HG03439 (cell line): ENCODE measurements at regions not wholly inside any gene's neighbourhood (a gene's known extent, or its start where the extent isn't known, plus 50 kb on each side); places are given as distances from the start of the nearest gene placed in this dataset.

Experiments
- ATAC-seq: cut with Tn5 transposase; IDR thresholded peaks from one replicate; pipeline ENCODE4 v1.9.1; 2021; ENCODE audit warnings: mild to moderate bottlenecking, moderate library complexity; ENCODE audit not compliant: unreplicated experiment

GRCh38 chr12:46131732-46132469 lies 136.9 kb downstream of the SLC38A1 start:
- no peak for ATAC-seq

- no peak for ATAC-seq
Observed at GRCh38 chr12:46127656-46128055, 137.3 kb upstream of the SCAF11 start.

DNA sequence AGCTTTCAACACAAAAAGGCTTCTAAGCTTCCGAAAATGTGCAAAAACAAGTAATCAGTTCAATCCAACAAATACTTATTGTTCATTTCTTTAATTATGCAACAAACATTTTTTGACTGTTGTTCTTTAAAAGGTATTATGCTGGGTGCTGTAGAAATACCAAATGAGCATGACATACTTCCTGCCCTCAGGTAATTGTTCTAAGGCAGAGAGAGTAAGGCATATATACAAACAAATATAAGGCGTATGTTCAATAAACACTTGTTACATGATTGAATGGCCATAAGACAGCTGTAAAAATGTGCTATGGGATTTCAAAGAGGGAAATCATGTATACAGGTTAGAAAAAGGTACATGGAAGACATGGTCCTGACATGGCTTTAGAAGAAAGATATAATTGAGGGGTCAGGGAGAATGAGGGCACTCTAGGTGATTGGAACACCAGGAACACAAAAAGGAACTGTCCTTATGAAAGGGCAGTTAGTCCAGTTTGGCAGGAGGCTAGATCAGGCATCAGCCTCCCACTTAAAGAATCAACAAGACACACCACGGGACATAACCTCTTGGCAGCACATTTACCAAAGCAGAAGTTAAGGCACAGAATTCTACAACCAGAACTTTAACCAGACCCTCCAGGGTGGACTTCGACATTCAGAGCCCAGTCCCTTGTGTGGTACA lies 135.8 kb upstream of the SCAF11 start:
- ATAC-seq: no peak

- peak; percentile 88 for ATAC-seq
Observed at GRCh38 chr12:46124848-46125619, 134.7 kb upstream of the SCAF11 start.

DNA sequence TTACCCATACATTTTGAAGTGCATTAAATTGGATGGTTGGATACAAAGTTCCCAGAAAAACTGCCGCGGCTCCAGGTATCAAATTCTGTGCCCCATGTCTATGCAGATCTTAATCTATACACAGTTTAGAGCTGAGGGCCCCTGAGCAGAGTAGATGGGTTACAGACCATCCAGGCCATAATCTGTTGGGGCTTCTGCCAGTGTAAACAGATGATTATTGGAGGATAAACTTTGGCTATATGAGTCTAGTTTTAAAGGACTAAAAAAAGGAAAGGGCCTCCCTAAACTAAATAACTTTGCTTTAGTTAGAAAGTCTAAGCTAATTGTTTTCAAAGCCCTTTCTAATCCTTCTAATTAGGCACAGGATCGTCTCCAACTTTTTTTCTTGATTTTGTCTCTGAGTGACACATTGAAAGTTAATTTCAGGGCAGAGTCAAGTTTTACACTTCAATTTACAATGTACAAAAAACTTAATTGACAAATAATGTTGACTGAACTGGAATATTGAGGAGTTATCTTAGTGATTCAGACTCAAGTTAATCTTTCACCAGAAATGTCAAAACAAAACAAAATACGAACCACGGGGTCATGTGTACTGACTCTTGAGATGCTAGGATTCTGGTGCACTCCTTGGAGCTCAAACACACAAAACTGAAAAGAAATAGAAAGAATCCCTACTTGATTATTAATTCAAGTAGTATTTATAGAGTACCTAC lies 133.9 kb upstream of the SCAF11 start:
- no peak for ATAC-seq

DNA sequence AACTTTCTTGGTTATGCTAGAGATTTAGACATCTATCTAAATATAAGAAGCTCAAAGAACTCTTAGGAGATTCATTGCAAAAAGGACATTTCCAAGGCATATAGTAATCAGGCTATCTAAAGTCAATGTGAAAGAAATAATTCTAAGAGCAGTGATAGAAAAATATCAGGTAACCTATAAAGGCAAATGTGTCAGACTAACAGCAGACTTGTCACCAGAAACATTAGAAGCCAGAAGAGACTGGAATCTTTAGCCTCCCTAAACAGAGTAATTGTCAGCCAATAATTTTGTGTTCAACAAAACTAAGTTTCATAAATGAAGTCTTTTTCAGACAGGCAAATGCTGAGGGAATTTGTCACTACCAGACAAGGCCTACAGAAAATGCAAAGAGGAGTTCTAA lies 122.0 kb upstream of the SCAF11 start:
- ATAC-seq: no peak

GRCh38 chr12:46111715-46112114 lies 121.3 kb upstream of the SCAF11 start:
- no peak for ATAC-seq

GRCh38 chr12:46110928-46111699 lies 120.7 kb upstream of the SCAF11 start:
- ATAC-seq: no peak

GRCh38 chr12:46110223-46110611 lies 119.8 kb upstream of the SCAF11 start:
- ATAC-seq: no peak

DNA sequence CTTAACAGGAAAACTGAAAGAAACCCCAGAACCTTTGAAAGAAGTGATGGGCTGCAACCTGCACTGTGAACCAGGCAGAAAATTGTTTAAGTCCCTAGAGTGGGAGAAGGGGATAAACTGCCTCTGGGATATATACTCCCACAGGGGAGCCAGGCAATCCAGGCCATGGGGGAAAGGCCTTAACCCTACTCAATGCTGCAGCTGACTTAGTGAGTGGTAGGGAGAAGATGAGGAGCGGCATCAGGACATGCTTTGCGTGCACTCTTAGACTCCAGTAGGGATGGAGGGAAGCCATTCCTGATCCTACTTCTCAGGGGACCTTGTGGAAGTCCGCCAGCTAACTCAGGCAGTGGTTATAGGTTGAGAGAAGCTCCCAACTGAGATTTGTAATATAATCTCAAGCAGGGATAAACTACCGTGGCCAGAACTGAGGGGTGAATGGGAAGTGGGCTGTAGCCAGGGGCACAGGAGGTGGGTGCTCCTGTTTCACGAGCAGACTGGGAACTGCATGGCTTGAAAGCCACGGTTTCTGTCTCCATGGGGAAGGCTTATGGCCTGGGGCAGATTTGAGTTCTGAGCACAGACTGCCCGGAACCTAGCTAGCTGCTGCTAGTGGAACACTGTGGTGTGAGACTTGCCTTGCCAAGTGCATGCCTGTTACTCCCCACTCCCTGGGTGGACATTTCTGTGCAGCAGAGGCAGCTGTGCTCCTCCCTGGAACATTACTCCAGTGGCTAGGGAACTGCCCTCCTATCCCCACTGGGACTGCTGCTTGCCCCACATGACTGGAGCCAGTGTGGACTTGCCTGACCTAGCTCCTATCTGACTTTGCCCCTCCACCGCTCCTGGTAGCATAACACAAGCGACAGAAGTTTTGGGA lies 119.2 kb upstream of the SCAF11 start:
- ATAC-seq: no peak

GRCh38 chr12:46108721-46109120 lies 118.3 kb upstream of the SCAF11 start:
- ATAC-seq: peak; percentile 68

GRCh38 chr12:46107591-46107990 lies 117.2 kb upstream of the SCAF11 start:
- ATAC-seq: no peak

GRCh38 chr12:46105735-46106134 lies 115.4 kb upstream of the SCAF11 start:
- no peak for ATAC-seq

DNA sequence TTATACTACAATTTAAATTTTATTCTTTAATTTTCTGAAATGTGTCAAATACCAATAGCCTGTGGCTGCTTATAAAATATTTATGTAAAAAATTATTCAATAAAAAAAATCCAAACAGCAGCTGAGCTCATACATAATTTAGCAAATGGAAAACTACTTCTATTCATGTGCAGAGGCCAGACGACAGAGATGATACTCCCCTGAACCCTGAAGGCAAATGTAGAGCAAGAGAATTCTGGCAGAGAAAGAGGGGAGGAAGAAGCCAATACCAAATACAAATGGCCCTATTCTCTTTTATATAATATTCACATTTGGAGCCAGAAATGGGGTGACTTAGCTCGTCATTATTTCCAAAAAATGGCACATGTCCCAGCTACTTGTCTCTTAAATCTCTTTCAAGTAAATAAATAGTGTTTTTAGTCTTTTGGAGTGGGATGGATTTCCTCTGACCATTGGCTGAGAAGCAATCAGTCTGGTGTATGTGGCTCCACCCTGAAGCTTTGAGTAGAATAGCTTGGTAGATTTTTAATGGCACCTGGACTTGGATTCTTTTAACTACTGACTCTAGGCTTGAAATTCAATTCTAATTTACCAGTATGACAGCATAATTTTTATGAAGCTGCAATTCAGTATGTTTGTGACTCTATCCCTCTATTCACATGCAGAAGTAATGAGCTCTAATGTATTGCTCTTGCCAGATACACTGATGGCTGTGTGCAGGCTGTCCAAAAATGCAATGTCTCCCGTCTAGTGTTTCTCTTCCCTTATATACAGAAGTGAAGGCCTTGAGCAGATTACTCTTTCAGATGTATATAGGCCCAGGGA lies 113.4 kb upstream of the SCAF11 start:
- no peak for ATAC-seq

DNA sequence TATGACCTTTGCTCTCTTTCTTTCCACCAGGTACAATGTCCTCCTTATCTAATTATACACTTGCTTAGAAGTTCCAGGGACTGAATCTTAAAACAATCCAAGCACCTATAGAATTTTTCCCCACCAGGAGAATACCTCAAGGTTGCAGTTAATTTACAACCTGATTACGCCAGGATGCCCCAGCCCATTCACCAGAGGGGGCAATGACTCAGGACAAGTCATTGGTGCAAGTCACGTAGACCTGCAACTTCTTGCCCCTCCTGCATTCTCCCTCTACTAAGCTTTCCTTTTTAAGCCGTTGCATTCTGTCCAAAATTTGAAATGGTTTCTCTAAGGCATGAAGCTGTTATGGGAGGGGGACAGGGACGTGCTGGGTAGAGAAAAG lies 111.1 kb upstream of the SCAF11 start:
- ATAC-seq: no peak

DNA sequence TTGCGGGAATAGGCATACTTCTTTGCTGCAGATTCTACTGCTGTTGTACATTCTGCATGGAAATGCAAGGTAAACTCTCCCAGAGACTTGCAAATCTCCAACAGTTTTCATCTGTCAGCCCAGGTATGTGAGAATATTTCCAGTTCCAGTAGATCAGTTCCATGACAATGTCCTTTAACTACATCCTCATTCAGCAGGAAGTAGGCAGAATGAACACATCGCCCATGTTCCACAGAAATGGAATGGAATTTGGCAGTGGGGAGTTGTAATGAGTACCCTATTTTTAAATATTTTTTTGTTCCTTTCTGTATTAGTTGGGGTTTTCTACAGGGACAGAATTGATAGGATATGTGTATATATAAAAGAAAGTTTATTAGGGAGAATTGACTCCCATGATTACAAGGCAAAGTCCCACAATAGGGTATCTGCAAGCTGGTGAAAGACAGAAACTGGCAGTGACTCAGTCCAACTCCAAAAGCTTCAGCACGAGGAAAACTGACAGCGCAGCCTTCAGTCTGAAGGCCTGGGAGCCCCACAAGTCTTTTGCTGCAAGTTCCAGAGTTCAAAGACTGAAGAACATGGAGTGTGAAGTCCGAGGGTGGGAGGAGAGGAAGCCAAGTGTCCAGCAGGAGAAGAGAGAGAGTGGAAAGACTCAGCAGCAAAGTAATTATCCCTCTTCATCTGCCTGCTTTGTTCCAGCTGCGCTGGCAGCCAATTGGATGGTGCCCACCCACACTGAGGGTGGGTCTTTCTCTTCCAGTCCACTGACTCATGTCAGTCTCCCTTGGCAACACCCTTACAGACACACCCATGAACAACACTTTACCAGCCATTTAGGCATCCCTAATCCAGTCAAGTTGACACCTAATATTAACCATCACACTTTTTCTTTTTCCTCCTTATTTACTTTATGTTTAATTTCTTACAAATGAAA lies 110.4 kb upstream of the SCAF11 start:
- no peak for ATAC-seq

DNA sequence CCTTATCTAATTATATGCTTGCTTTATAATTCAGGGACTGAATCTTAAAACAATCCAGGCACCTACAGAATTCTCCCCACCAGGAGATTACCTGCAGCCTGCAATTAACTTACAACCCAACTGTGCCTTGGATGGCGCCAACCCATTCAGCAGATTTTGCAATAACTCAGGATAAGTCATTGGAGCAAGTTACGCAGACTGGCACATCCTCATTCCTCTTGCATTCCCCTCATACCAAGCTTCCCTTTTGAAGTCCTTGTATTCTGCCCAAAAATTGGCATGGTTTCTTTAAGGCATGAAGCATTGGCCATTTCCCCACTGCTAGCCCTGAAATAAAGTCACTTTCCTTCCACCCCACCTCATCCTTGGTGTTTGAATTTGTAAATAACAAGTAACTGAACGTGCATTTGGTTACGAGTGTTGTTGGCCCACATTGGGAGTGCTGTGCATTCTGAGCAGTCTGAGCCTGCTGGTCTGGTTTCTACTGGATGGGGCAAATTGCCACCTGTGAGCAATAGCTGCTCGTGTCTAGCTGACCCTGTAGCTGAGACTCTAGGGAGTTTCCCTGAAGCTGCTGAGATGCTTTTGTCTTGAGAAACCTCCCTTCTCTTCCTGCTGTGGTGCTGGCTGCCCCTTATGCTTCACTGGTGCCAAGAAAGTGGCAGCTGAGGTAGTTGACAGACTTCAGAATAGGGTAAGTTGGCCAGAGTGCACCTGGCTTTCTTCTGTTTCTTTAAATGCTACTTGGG lies 99.2 kb upstream of the SCAF11 start:
- no peak for ATAC-seq
